C1 segment of cervical spinal cord (tissue), 14 donors: ENCODE measurements at regions not wholly inside any gene's neighbourhood (a gene's known extent, or its start where the extent isn't known, plus 50 kb on each side); places are given as distances from the start of the nearest gene placed in this dataset.
"Not testable (repeated sequence)": the region's sequence is repeated elsewhere in the genome, so short reads cannot be mapped to it uniquely, and the experiment has no call there.

Experiments used
- DNase-seq, 14 donors: peaks; one replicate each; lab custom pipeline; 2025; lab: John Stamatoyannopoulos, UW

DNA sequence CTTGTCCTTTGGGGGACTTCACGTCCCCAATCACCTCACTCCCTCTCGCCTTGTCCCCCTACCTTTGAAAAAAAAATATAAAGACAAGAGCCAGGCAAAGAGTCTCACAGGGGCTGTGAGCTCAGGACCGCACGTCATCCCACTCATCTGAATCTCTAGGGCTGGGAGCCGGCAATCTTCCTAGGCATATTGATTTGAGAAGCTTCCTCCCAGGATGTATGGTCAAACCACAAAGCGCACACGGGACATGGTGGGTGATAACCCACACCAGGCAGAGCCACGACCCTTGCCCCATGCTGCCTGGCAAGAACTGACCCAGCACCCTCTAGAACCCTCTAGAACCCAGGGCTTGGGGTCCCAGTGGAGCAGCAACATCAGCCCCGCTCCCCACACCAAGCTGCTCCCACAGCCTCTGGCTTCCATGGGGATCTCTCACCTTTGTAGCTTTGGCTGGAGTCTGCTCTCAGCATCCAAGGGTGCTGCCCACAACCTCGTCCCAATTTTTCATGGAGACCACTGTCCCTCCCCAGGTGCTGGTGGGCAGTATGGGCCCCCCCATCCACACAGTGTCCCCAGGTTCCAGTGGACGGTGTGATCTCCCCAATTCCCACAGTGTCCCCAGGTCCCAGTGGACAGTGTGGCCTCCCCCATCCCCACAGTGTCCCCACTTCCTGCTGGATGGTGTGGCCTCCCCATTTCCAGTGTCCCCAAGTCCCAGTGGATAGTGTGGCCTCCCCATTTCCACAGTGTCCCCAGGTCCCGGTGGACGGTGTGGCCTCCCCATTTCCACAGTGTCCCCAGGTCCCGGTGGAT lies 85.2 kb upstream of the FGF3 start:
- DNase-seq = no peak

DNA sequence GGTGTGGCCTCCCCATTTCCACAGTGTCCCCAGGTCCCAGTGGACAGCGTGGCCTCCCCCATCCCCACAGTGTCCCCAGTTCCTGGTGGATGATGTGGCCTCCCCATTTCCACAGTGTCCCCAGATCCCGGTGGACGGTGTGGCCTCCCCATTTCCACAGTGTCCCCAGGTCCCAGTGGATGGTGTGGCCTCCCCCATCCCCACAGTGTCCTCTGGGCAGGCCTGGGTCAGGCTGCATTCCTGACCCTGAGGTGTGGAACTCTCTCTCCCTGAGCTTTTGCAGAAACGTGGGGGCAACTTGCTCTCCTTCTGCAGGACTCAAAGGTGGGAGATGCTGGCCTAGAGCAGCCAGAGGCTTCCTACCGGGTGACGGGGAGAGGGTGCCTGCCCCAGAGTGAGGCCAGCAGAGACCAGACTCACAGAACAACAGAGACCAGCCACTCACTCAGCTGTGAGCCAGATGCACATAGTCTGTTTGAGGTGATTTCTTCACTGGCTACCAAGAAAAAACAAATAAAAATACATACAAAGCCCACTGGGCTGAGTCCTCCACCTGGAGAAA lies 85.8 kb upstream of the FGF3 start:
- DNase-seq = no peak

DNA sequence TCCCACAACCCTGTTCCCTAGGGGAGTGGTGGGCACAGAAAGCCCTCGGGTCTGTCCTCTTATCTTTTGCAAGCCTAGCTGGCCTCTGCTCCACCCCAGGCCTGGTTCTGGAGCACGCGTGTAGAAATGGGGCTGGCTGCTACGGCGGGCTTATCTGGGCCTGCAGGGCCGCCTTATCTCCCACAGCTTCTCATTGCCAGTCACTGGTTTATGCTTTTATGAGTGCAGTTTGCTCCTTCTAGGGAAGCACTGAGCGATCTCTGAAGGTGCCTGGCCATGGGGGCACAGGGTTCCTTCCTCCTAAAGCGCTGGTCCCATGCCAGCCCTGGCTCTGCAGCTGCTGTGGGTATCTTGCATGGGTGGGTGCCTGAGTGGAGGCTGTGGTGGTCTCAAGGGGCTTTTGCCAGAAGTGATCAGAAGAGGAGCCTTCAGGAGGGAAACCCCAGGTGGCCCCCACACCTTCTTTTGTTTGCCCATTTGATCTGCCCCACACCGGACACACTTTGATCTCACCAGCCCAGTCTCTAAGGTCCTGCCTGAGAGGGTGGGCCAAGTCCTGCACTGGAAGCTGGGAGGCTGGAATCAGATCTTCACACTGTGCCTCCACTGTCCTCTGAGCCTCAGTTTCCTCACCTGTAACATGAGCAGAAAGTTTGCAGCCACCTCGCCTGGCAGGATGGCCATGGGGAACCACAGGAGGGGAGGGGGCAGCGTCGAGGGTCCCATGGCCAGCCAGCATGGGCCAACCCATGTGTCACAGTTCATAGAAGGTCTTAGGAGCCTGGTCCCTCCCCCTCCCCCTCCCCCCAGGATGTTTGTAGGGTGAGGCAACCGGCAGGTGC lies 86.6 kb upstream of the FGF3 start:
- DNase-seq = no peak

DNA sequence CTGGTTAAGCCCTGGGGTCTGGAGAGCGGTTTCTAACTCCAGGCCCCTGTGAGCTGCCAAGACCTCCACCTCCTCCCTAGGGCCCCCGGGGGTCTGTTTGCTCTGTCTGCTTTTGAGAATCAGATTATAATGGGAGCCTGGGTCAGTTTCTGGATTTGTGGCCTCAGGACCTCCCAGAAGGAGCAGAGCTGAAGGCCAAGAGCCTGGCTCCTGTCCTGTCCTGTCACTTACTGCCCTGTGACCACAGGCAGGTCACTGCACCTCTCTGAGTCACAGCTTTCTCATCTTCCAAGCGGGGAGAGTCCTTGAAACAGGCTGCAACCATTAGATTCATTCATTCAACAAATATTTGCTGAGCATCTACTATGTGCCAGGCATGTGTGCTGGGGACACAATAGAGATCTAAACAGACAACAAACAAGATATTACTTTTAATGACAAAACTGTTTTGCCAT lies 87.3 kb upstream of the FGF3 start:
- DNase-seq = no peak

DNA sequence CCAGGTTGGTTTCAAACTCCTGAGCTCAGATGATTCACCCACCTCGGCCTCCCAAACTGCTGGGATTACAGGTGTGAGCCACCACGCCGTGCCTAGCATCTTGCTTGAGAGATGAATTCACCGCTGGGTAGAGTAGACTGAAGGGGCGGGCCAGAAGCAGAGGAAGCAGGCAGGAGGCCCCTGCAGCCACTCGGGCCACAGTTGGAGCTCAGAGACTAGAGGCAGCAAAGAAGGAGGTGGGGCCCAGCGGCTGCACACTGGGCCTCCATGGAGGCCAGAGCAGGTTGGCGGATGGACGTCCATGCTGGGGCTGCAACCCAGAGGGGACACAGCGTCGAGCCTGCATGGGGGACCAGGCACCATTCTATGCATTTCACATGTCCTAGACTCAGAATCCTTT lies 88.4 kb upstream of the FGF3 start:
- no peak for DNase-seq

DNA sequence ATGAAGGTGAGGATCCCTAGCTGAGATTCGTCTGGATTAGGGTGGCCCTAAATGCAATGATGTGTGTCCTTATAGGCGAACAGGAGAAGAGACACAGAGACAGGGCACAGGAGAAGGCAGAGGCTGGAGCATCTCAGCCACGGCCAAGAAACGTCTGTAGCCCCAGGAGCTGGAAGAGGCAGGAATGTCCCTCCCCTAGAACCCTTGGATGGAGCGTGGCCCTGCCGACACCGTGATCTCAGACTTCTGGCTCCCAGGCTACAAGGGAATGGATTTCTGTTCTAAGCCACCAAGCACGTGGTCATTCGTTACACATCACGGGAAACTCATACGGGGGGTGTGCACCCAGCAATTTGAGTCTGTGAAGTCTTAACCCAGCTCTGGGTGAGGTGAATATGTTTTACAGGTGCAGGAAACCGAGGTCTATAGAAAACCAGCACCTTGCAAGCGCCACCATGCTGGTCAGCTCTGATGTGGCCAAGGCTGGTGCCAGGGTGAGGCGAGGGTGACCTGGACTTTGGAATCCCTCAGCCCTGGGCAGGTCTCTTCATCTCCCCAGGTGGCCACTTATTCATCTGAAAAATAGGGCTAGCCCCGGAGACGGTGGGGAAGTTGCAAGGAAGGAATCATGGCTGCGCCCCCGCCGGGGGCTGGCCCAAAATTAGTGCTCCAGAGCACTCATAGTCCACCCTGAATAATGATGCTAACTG lies 89.5 kb upstream of the FGF3 start:
- DNase-seq = no peak

DNA sequence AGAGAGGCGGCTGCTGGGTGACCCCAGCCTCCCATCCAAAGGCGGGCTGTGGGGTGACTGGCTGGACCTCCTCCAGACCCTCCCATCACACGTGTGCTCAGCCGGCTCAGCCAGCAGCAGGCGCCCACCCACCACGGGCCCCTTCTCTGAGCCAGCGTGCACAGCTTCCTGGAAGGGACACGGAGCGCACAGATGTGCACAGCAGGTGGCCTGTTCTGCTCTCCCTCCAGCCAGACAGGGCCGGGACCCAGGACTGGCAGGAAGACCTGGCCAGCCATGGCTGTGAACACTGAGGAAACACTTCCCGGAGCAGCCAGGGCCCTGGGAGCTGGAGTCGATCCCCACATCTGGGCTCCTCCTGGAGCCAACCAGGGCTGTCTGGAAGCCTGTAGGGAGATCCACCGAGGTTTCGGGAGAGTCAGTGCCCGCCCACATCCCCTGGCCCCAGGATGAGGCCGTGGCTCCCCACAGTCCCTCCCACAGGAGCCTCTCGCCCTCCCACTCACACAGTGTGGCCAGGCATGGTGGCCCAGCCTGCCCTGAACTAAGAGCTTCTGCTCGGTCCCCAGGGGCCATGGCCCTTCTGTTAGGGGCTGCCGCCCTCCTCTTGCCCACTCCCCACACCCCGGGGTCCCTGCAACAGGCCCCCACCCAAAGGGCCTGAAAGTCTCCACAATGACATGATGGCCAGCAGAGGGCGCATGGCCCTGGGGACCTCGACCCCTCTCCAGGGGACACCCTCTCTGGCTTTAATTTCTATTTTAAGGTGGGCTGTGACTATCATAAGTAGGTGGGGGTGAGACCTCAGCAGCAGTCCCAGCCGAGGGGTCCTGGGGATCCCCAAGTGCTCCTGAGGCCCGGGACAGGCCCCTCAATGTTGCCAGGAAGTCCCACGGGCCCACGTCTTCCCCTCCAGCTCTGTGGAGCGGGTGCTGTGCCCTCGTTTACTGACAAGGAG lies 90.6 kb upstream of the FGF3 start:
- DNase-seq = no peak

DNA sequence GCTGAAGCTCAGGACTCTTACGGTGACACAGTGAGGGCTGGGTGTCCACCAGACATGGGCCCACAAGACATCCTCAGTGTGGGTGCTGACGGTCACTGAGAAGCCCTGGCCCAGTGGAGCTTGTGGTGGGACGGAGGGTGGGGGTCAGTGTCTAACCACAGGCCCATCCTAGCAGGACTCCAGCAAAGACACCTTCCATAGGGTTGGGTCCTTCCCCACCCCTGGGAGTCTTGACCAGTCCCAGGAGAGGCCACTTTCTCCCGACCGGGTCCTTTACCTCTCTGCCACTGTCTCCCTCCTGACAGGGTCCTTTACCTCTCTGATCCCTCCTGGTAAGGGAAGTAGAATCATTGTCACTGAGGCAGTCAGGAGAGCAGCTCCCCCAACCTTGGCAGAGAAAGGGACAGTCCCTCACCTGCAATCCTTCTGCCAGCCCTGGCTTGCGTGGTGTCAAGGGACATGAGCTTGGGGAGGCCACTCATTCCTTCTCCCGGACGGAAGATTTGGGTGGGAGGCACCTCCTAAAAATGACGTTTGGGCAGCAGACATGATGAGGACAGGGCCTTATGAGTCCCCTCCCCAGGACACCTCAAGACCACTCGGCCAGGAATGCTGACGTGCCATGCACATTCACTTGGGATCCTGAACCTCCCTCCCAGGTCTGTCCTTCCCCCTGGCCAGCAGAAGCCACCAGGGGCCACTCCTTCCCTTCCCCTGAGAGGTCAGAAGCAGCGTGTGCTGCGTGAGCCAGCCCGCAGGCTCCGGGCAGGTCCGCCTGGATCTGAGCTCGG lies 91.5 kb upstream of the FGF3 start:
- DNase-seq = no peak

DNA sequence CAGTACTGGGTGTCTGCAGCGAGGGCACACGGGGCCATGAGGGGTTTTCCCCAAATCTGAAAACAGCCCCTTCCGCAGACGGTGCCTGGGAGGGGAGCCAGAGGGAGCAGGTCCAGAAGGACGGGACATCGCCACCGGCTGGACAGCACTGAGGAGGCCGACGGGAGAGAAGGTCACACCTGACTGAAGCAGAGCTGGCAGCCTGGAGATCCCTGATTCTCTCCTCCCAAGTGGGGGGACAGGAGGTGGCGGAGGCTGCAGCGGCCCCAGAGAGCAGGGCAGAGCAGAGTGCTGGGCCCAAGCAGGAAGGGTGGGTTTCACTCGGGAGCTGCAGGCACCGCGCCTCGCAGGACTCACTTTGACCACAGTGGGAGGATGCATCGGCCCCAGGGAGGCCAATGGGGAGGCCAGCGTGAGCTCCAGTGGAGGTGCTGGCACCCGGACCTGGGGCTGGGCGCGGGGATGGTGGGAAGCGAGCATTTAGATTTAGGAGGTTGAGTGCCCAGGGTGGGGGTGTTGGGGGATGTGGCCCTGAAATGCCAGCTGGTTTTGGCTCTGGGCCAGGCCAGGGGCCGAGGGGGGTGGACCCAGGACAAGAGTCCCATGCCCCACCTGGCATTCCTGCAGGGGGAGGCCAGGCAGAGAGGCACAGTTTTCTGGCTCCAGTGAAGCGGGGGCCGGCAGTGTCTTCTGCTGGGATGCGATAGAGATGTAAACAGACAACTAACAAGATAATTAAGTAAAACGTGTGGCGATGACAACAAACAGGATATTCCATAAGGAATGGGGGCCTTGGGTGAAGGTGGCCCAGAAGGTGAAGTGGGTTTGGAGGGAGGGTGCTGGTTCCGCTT lies 92.3 kb upstream of the FGF3 start:
- DNase-seq = no peak

DNA sequence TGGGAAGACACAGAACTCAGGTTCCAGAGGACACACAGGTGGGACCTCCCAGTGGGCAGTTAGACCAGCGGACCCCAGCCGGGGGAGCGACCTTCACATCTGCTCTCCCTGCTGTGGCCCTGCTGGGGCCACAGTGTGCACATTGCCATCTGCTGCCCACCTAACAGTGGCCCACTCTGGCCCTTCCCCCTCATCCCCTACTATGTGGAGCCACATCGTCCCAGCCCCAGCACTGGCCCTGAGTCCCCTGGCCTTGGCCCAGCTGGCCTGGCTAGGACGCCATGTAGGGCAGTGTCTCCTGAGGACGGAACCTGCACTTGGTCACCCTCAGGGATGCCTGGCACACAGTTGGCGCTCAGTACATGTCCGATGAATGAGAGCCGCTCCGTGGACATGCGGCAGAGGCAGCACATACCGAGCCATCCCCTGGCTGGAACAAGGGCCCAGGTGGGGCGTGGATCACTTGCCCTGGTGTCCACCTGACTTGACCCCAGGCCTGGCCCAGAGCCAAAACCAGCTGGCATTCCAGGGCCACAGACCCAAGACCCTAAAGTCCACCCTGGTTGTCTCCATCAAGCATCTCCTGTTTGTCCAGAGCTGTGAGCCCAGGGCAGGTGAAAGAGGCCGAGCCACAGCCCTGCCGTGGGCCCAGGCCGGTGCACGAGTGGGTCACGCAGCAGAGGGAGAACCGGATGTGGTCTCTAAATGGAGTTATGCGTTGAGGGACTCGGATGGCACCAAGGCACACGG lies 93.1 kb upstream of the FGF3 start:
- DNase-seq = no peak

DNA sequence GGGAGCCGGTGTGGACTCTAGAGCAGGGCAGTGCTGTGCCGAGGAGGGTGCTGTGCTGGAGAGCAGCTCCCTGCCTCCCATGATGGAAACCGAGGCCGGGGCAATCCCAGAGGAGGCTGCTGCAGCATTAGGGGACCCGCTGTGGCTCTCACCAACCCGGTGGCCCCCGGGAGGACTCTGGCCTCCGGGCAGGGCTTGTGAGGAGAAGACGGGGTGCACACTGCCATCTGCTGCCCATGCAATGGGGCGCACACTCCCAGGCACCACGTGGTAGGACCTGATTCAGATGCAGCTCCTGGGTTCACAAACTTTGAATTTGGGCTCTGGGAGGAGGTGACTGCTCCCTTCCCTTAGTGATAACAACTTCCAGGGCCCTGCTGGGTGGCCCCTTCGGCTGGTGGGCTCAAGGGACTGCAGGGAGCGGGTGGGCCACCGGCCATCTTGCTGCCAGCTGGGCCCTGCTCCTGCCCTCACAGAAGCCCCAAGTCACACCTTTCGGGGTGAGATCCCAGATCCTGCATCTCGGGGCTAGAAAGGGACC lies 93.8 kb upstream of the FGF3 start:
- DNase-seq = no peak

DNA sequence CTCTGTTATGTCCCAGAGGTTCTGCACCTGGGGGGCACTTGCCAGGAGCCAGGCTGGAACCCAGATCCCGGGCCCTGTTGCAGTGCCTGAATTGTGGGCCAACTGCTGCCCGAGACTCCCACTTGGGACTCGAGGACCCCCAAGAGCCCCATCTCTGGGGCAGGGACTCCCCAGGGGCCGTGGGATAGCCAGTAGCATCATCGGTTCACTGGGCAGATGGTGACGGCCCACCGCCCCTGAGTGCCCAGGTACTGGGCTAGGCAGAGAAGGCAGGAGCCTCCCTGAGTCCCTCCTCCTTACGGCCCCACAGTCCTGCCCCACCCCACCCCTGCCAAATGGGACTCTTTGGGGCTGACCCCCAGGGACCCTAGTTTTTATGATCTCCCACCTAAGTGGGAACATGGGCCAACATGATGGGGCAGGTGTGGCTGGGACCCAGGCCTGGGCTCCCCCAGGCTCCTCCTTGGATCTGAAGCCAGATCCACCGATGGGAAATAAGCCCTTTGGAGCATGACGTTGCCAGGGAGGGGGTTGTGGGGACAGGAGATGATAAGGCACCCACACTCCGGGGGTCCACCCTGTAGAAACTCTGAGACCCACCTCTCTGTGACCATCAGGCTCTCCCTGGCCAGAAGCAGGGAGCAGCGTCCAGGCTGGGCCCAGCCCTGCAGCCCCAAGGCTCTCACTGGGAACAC lies 94.5 kb upstream of the FGF3 start:
- no peak for DNase-seq

DNA sequence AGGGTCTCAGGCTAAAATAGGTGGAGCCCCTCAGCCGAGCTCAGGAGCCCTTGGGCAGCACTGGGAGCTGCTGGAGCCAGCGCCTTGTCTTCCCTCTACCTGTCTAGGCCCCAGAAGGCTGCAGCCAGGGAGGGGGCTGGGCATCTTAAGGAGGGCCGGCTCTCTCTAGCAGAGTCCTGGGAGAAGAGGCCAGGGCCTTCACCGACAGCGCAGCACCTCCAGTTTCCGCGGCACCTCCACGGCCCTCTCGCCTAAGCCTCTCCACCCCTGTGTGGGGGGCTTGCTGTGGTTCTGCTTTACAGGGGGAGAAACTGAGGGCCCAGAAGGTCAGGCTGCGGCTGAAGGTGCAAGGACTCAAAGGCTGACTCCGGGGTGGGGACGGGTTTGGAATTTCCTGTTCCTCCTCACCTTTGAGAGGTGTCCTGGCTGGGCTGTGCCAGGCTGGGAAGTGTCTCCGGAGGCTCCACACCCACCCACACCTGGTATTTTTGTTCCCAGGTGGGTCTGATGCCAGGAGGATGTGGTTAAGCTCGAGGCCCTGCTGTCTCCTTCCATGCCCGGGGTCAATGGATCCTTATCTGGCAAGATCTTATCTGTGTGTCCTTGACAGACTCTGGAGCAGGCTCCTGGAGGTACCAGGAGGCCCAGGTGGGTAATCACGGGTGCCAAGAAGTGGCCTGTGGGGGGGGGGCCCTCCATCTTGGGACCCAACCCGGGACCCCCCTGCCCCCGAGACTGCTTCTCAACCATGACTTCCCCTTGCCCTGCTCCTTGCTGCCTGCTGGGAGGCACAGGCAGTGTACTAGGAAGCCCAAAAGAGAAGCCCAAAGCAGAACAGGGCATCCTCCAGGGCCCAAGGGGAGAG lies 95.3 kb upstream of the FGF3 start:
- no peak for DNase-seq

DNA sequence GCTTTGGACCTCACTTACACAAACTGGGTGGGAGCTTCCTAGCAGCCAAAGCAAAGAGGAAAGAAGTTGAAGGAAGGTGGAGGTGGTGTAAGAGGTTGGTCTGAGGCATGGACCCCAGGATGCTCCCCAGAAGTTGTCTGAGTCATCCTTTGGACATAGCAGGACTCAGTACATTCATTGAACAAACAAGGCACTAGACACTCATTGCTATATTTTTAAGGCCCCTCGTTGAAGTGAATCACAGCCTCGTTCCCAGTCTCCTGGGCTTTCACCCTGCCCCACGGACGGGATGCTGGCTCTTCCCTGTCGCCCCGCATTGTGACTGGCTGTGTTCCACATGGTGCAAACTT lies 95.9 kb upstream of the FGF3 start:
- no peak for DNase-seq

DNA sequence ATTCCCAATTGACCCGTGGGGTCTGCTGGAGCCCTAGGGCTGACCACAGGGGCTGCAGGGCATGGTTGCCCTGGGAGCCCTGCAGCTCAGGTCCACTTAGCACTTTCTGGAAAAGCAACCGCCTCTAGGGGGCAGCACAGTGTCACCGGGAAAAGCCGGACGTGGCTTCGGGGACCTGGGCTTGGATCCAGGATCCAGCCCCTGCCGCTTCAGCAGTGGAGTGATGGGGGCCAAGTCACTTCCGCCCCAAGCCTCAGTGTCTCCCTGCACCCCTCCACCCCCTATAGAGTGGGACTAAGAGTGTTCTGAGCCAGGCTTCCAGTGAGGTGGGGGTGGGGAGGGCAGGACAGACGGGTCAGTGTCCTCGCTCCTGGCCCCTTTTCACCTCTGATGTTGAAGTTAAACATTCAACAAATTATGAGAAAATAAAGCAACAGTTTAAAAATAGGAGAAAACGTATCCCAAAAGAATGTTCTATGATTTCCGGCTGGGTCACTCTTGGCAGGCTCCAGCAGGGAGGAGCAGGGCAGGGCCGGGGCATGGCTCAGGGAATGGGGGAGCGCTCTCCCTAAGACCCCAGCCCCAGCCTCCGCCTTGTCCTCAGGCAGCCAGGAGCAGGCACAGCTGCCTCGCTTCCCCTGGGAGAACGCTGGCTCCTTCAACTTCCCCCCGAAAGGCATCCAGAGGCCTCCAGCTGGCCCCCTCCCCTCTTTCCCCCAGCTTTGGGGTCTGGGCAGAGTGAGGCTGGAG lies 96.5 kb upstream of the FGF3 start:
- DNase-seq = peak in 6 of 14 donors; percentile 3 to 37 (median 10)

DNA sequence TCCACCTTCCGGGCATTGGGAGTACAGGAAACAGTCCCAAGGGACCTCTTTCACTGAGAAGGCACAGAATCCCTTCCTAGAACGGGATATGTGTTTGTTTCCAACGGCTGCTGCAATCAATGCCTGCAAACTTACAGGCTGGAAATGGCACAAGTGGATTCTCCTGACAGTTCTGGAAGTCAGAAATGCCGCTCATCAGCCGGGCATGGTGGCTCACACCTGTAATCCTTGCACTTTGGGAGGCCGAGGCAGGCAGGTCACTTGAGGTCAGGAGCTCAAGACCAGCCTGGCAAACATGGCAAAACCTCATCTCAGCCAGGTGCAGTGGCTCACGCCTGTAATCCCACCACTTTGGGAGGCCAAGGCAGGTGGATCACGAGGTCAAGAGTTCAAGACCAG lies 97.0 kb upstream of the FGF3 start:
- not testable (repeated sequence) for DNase-seq
